ENCODE measurements at regions not wholly inside any gene's neighbourhood (a gene's known extent, or its start where the extent isn't known, plus 50 kb on each side); places are given as distances from the start of the nearest gene placed in this dataset.

DNA sequence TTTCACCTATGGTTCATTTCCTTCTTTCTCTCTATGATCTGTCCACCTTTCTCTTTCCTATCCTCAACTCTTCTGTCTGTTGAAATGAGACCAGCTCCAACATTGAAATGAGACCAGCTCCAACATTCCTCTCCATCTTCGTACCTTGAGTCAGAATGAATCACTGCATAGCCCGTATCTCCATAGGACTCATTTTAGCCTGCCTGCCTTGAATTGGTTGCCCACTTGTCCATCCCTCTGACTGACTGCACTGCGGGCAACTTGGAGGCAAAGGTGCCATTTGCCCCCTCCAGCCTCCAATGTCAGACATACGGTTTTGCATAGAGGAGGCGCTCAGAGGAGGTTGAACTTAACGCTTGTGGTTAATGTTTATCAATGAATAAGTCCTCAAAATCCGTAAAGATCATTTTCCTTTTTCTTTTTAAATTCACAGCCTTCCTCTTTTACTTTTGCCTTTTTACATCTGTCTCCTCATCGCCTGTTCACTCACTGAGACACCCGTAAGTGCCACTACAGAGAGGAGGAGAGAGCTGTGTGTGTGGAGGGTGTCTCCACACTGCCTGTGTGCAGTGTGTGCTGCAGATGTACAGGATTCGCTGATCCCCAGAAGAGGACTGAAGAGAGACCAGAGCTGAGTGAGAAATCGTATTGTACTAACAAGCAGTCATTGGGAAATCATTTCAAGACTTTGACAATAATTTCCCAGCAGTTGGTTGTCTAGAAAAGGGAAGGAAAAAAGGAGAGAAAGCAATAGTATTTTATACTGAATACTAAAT lies 579.6 kb upstream of the MAP3K7 start:
- Histone ChIP-seq H3K27me3 (no peaks in the 10 kb centered on the region), H3K4me3 (no peak overlapping the region), H3K9me3 (no peaks in the 10 kb centered on the region), H3K36me3 (no peaks in the 10 kb centered on the region), H3K27ac (no peak overlapping the region), H3K4me1 (no peaks in the 10 kb centered on the region)
- intact Hi-C loops (cut with DNase I; ENCODE audit: low total_unique reads), result no loop called here
- DNase-seq (ENCODE audit: low spot score in 2 of 2), result no peak
- TF ChIP-seq POLR2A (IDR thresholded peaks at IDR 0.05), result no peak
- TF ChIP-seq POLR2AphosphoS5 (IDR thresholded peaks at IDR 0.05), result no peak
- TF ChIP-seq, protein P1, sequence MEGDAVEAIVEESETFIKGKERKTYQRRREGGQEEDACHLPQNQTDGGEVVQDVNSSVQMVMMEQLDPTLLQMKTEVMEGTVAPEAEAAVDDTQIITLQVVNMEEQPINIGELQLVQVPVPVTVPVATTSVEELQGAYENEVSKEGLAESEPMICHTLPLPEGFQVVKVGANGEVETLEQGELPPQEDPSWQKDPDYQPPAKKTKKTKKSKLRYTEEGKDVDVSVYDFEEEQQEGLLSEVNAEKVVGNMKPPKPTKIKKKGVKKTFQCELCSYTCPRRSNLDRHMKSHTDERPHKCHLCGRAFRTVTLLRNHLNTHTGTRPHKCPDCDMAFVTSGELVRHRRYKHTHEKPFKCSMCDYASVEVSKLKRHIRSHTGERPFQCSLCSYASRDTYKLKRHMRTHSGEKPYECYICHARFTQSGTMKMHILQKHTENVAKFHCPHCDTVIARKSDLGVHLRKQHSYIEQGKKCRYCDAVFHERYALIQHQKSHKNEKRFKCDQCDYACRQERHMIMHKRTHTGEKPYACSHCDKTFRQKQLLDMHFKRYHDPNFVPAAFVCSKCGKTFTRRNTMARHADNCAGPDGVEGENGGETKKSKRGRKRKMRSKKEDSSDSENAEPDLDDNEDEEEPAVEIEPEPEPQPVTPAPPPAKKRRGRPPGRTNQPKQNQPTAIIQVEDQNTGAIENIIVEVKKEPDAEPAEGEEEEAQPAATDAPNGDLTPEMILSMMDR (IDR thresholded peaks at IDR 0.05), result no peak

DNA sequence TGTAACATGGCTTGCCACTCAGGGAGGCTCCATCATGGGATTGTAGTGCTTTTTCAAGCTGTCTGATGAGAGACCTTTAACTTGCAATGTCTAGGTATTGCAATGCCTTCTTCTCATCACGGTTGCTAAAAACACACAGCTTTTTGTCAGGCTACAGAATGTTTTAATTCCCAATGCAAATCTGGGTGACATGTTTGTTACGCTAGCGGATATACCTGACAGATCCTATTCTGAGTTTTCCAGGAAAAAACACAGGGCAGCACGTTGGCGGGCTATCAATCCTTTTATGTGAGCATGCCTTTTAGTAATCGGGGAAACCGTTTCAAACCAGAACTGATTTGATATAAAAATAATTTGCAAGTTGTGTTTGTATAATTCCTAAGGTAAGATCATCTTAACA lies 577.2 kb upstream of the MAP3K7 start:
- Histone ChIP-seq H3K4me1 (no peaks in the 10 kb centered on the region), H3K36me3 (no peaks in the 10 kb centered on the region), H3K4me3 (no peak overlapping the region), H3K27ac (no peak overlapping the region), H3K27me3 (no peaks in the 10 kb centered on the region), H3K9me3 (no peaks in the 10 kb centered on the region)
- TF ChIP-seq, protein P1 (IDR thresholded peaks at IDR 0.05), result no peak
- no peak for TF ChIP-seq POLR2AphosphoS5 (IDR thresholded peaks at IDR 0.05)
- DNase-seq (ENCODE audit: low spot score in 2 of 2), result no peak
- intact Hi-C loops (cut with DNase I; ENCODE audit: low total_unique reads), result no loop called here

DNA sequence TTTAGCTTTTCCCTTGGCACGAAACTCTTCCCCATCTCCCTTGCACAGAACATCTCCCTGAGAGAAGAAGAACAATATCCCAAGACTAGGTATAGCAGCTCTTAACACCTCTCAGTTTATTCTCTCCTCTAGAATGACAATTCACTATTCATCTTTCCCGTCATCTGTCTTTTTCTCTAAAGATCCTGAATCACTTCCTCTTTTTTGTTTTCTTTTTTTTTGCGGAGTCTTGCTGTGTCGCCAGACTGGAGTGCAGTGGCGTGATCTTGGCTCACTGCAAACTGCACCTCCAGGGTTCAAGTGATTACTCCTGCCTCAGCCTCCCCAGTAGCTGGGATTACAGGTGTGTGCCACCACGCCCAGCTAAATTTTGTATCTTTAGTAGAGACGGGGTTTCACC lies 574.4 kb upstream of the MAP3K7 start:
- H3K4me3 ChIP-seq, result no peak overlapping the region
- H3K27me3 ChIP-seq, result no peaks in the 10 kb centered on the region

DNA sequence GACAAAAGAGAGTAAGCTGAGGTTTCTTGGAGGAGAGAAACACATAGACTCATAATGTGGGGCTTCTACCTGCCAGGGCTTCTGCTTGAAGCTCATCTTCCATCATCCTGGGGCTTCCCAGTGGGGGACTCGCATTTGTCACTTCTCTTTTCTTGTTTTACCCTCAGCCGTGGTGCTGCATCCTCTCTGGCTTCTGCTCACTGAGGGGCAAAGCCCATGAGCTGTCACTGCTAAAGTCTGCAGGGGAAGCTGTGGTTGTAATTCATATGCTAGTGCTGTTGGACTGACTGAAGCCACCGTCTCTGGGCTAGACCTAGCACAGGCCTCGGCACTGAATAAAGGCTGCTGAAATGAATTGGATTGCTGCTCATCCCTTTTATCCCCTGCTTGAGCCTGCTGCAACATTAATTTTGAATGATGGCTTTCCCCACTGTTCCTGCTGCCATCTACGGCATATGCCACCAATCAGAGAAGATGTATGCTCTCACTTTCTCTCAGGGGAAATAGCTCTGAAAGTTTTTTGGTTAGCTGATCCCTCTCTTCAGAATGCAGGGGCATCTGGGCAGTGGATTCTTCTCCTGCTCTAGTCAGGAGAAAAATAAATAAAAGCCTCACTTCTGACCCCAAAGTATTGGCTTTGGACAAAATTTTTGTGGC lies 568.4 kb upstream of the MAP3K7 start:
- intact Hi-C loops (cut with DNase I; ENCODE audit: low total_unique reads), result no loop called here
- TF ChIP-seq POLR2A (IDR thresholded peaks at IDR 0.05) (no peak), POLR2AphosphoS5 (IDR thresholded peaks at IDR 0.05) (no peak)
- TF ChIP-seq, protein P1 (IDR thresholded peaks at IDR 0.05), result no peak

More for the DNA sequence above, 574.4 kb upstream of the MAP3K7 start:
- no peaks in the 10 kb centered on the region for H3K36me3 ChIP-seq
- no peaks in the 10 kb centered on the region for H3K4me1 ChIP-seq
- intact Hi-C loops (cut with DNase I; ENCODE audit: low total_unique reads), result no loop called here
- H3K27ac ChIP-seq, result no peak overlapping the region
- no peak for TF ChIP-seq POLR2A (IDR thresholded peaks at IDR 0.05)
- TF ChIP-seq, protein P1 (IDR thresholded peaks at IDR 0.05), result no peak
- TF ChIP-seq POLR2AphosphoS5 (IDR thresholded peaks at IDR 0.05), result no peak
- no peaks in the 10 kb centered on the region for H3K9me3 ChIP-seq
- DNase-seq (ENCODE audit: low spot score in 2 of 2), result no peak

DNA sequence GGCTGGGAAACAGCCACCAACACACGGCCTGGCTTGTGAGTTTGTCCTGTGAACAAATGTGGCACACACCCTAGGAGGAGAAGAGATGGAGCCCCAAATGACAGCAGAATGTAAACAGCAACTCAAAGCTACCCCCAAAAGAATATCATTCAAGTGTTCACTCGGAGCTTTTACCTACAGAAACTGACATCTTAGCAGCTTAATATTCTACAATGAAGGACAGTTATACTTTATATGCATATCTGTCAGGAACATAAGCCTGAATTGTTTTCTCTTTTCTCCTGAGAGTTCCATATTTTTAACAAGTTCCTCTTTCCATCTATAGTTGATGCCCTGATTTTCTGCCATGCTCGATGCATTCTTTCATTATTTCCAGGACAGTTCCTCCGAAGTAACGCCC lies 566.0 kb upstream of the MAP3K7 start:
- H3K36me3 ChIP-seq, result no peaks in the 10 kb centered on the region
- no peaks in the 10 kb centered on the region for H3K4me1 ChIP-seq
- no peak overlapping the region for H3K27ac ChIP-seq
- intact Hi-C loops (cut with DNase I; ENCODE audit: low total_unique reads), result no loop called here
- H3K4me3 ChIP-seq, result no peak overlapping the region
- no peaks in the 10 kb centered on the region for H3K27me3 ChIP-seq
- DNase-seq (ENCODE audit: low spot score in 2 of 2), result no peak
- no peaks in the 10 kb centered on the region for H3K9me3 ChIP-seq
- TF ChIP-seq, protein P1 (IDR thresholded peaks at IDR 0.05), result no peak
- TF ChIP-seq POLR2AphosphoS5 (IDR thresholded peaks at IDR 0.05), result no peak
- TF ChIP-seq POLR2A (IDR thresholded peaks at IDR 0.05), result no peak

More for the DNA sequence above, 568.4 kb upstream of the MAP3K7 start:
- Histone ChIP-seq H3K4me1 (no peaks in the 10 kb centered on the region), H3K4me3 (no peak overlapping the region), H3K9me3 (no peaks in the 10 kb centered on the region), H3K36me3 (no peaks in the 10 kb centered on the region), H3K27me3 (no peaks in the 10 kb centered on the region), H3K27ac (no peak overlapping the region)
- DNase-seq (ENCODE audit: low spot score in 2 of 2), result no peak

Measured in breast epithelium (tissue), 4 donors.